HCEC 1CT (cell line): ENCODE measurements at regions not wholly inside any gene's neighbourhood (a gene's known extent, or its start where the extent isn't known, plus 50 kb on each side); places are given as distances from the start of the nearest gene placed in this dataset.
"Not testable (repeated sequence)": the region's sequence is repeated elsewhere in the genome, so short reads cannot be mapped to it uniquely, and the experiment has no call there.

Source experiments
- DNase-seq: peaks from one replicate; pipeline ENCODE4 v3.0.0-alpha.2; 2017

DNA sequence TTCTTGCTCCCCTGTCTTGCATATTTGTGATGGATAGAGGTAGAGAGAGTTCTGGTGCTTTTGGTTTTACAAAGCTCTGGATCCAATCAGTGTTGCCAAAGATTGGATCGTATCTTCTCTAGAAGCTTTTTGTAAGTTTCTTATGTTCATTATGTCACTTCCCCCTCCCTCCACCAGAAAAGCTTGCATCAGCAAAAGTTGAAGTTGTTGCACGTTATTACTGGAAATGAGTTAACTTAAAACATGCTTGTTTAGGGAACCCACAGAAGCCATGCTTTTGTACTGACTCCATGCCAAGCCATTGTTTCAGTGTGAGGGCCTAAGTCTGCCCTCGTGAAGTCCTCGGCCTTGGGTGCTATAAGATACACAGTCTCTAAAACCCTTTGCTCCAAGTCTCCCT, 186.5 kb downstream of the ERCC6L2 start:
- DNase-seq = no peak

DNA sequence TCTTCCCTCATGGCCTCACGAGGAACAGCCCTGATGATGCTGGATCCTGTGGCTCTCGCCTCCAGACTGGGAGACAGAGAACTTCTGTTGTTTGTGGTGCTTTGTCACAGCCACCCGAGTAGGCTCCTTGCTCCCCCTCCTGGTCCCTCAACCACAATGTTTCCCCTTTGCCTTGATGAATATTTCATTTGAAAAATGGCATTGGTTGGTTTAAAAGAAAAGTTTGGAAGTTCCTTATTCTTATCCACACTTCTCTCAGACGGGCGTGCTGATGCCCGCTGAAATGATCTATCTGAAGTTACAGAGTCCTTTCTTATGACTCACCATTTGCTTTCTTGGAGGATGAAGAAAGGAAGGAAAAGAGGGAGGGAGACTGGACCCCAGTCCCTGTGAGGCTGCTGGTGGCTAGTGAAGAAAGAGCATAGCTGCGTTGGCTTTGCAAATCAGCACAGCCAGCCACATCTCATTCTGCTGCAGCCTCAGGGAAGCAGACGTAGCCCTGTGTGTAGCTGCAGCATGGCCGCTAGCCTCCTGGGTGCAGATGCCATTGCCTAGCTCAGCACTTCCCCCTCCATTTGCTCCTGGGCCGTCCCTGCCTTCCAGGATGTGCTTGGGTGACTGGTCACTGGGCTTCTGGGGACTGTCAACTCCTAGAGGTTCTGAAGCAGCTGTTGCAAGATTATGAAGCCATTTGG, 185.9 kb downstream of the ERCC6L2 start:
- DNase-seq = peak; percentile 34

GRCh38 chr9:96058218-96058617, 182.7 kb downstream of the ERCC6L2 start:
- DNase-seq = no peak

DNA sequence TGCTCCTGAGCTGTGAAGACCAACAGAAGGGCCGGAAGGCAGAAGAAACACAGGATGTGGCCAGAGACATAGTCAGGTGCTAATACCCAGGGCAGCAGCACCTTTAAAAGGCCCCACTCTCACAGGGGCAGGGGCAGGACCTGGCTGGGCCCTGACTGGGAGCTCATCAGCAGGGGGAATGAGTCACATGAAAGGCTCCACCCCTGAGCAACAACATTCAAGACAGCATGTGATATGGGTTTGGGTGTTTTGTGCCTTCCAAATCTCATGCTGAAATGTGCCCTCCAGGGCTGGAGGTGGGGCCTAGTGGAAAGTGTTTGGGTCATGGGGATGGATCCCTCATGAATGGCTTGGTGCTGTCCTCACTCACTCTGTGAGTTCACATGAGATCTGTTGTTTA, 181.7 kb downstream of the ERCC6L2 start:
- DNase-seq = peak; percentile 26

- DNase-seq = no peak
Measured at GRCh38 chr9:96056226-96056625, 180.7 kb downstream of the ERCC6L2 start.

GRCh38 chr9:96054248-96054647, 178.8 kb downstream of the ERCC6L2 start:
- not testable (repeated sequence) for DNase-seq

GRCh38 chr9:96052686-96053085, 177.2 kb downstream of the ERCC6L2 start:
- no peak for DNase-seq

DNA sequence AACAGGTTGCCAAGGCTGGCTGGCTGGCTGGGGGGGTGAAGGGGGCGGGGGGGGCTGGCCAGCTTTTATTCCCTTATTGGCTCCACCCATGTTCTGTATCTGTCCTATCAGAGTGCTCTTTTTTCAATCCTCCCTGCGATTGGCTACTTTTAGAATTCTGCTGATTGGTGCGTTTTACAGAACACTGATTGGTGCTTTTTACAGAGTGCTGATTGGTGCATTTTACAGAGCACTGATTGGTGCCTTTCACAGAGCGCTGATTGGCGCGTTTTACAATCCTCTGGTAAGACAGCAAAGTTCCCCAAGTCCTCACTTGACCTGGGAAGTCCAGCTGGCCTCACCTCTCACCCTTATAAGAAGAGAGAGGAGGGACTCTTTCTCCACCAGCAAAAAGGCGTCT, 175.9 kb downstream of the ERCC6L2 start:
- no peak for DNase-seq

DNA sequence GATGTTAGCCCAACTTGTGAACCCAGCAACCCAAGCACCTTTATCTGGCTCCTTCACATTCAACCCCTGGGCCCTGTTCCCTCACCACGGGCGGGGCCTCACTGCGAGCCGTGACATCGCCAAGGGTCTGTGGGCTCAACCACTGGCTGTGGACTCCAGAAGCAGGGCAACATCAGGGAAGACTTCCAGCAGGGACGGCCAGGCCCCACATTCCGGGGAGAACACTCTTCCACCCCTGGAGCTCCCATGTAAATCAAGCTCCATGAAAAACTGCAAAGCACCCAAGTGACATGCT, 175.3 kb downstream of the ERCC6L2 start:
- DNase-seq = no peak

GRCh38 chr9:96050048-96050860, 174.8 kb downstream of the ERCC6L2 start:
- no peak for DNase-seq

- no peak for DNase-seq
Measured at GRCh38 chr9:96048956-96049831, 173.7 kb downstream of the ERCC6L2 start.

DNA sequence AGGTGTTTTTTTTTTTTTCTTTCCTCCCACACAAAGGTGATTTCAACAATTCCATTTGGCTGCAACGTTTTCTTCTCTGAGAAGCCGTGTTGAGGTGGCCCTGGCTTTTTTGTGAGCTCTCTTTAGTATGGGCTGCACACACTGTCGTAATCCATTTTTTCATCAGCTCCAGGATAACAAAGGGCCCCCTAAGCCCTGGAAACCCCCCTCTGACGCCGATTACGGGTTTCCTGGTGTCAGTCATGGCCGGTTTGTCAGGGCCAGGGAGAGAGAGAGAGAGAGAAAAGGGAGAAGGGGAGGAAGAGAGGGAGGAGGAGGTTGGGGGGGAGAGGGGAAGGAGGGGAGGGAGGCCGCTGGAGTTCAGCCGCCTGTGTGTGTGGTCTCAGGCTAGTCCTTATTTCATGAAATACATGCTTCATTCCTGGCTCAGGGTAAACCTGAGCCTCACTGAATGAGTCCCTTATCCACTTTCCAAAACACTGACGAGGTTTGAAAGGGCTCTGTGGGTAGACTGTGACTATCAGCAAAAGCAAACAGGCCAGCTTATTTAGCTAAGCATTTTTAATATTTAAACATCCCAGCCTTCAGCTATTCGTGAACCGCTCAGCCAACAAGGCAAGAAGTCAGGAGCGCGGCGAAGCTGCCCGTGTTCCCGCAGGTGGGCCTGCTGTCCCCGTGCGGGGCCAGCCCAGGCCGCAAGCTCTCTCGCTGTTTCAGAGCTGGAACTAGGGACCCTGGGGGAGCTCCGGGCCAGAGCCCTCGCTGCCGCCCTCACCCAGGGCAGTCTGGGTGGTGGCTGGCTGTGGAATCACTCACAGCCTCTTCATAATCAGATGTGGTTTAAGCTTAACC, 172.8 kb downstream of the ERCC6L2 start:
- no peak for DNase-seq

DNA sequence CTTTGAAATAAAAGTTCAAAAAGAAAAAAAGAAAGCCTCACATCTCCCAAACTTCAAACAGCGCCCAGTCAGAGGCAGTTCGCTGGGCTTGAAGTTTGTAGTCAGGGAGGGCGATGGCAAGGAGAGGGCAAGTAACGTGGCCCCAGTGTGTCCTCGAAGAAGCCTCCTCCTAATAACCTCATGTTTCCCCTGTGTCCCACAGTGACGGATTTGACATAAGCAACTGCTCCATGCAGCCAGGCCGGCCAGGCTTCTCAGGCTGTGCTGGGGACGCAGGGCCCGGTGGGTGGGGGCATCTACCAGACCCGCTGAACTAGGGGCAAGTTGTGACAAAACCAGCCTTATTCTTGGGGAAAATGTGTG, 172.2 kb downstream of the ERCC6L2 start:
- DNase-seq = no peak

- no peak for DNase-seq
Measured at GRCh38 chr9:96047116-96047639, 171.7 kb downstream of the ERCC6L2 start.

DNA sequence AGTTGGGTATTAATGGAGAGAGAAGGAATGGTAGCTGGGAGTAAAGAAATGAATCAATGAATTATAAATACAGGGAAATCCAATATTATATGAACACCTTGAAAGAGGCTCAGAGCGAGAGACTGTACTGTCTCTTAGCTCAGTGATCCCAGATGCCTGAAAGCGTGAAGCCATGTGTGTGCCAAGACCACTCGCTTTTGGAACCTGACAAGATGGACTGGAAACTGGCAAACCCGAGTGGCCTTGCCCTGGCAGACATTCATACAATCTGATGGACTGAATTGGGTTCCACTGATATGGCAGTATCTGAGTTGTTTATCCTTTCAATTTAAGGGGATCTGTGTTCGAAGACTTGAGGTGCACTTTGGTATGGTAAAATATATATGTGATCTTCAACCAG, 170.3 kb downstream of the ERCC6L2 start:
- DNase-seq = no peak

GRCh38 chr9:96044401-96044800, 168.9 kb downstream of the ERCC6L2 start:
- no peak for DNase-seq

GRCh38 chr9:96040591-96041461, 165.3 kb downstream of the ERCC6L2 start:
- DNase-seq = no peak

- DNase-seq = no peak
Measured at GRCh38 chr9:96038914-96039313, 163.4 kb downstream of the ERCC6L2 start.

GRCh38 chr9:96038271-96038670, 162.8 kb downstream of the ERCC6L2 start:
- DNase-seq = no peak

DNA sequence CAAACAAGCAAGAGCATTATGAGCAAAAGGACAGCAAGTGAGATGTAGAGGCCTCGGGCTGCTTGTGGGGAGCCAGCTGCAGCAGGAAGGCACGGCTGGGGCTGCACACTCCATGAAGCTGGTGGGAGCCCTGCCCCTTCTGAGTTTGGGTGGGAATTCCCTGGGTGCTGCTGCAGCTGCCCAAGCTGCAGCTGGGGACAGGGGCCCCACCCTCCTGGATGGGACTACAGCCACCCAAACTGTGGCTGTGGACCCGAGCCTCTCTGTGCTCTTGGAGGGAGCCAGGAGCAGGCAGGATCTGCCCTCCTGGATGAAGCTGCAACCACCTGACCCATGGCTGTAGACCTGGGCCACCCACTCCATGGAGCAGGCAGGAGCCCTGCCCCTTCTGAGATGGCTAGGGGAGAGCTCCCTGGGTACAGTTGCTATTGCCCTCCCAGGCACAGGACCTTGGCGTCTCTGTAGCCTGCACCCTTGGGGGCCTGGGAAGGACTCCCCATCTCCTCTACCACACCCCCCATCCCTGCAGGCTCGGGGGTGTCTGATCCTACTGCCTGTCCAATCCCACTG, 159.1 kb downstream of the ERCC6L2 start:
- no peak for DNase-seq

GRCh38 chr9:96033896-96034295, 158.4 kb downstream of the ERCC6L2 start:
- DNase-seq = no peak
